GM13976 (cell line): ENCODE measurements at regions not wholly inside any gene's neighbourhood (a gene's known extent, or its start where the extent isn't known, plus 50 kb on each side); places are given as distances from the start of the nearest gene placed in this dataset.

ENCODE experiments used
- DNase-seq: peaks from one replicate; pipeline ENCODE4 v3.0.0; 2012; ENCODE audit warnings: low spot score
- CTCF ChIP-seq: IDR thresholded peaks from 2 replicates; pipeline ENCODE4 v1.5.1; 2012; ENCODE audit warnings: borderline replicate concordance, mild to moderate bottlenecking; ENCODE audit not compliant: insufficient read depth; ENCODE audit errors: extremely low read depth, missing control alignments, control extremely low read depth
- in situ Hi-C: fragments of 300-500 bp; cut with MboI; formaldehyde crosslinking; loops from one replicate; pipeline ENCODE4 v1.12.0; 2022; ENCODE audit warnings: low sequenced_read_pairs, mixed read lengths, inconsistent platforms; ENCODE audit not compliant: unreplicated experiment

GRCh38 chr10:21313691-21314090 lies 211.8 kb downstream of the SKIDA1 start:
- TF ChIP-seq CTCF, result no peak
- DNase-seq, result no peak
- in situ Hi-C loops, result no loop called here

GRCh38 chr10:21311426-21311825 lies 214.1 kb downstream of the SKIDA1 start:
- no peak for TF ChIP-seq CTCF
- DNase-seq, result no peak
- in situ Hi-C loops, result no loop called here

GRCh38 chr10:21309427-21309826 lies 216.1 kb downstream of the SKIDA1 start:
- no peak for DNase-seq
- no peak for TF ChIP-seq CTCF
- in situ Hi-C loops, result no loop called here

GRCh38 chr10:21308946-21309345 lies 216.5 kb downstream of the SKIDA1 start:
- no peak for DNase-seq
- no peak for TF ChIP-seq CTCF
- in situ Hi-C loops, result no loop called here

- DNase-seq, result no peak
- no peak for TF ChIP-seq CTCF
- in situ Hi-C loops, result no loop called here
Measured at GRCh38 chr10:21308018-21308417, 217.5 kb downstream of the SKIDA1 start.

GRCh38 chr10:21304608-21305007 lies 220.9 kb downstream of the SKIDA1 start:
- in situ Hi-C loops, result no loop called here
- no peak for TF ChIP-seq CTCF
- no peak for DNase-seq

GRCh38 chr10:21304198-21304597 lies 221.3 kb downstream of the SKIDA1 start:
- in situ Hi-C loops, result no loop called here
- no peak for TF ChIP-seq CTCF
- no peak for DNase-seq
